ENCODE measurements at regions not wholly inside any gene's neighbourhood (a gene's known extent, or its start where the extent isn't known, plus 50 kb on each side); places are given as distances from the start of the nearest gene placed in this dataset.

DNA sequence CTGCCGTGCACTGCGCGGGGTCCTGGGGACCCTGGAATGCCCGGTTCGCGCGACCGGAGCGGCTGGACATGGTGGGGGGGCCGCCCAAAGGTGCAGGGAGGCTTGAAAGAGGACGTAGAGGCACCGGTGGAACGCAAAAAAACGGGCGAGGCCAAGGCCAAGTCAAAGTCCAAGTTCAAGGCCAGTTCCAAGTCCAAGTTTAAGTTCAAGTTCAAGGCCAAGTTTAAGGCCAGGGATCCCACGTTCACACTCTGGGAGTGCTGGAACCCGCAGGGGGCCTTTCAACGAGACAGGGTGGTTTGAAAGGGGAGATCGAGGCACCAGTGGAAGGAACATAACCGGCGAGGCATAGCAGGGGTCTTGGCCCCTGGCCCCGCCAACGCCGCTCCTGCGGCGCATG, 317.6 kb downstream of the ALG10 start:
- no peaks in the 10 kb centered on the region for H3K4me1 ChIP-seq (ENCODE audit: insufficient read depth)
- H3K36me3 ChIP-seq, result no peaks in the 10 kb centered on the region
- WGBS, 3 donors, result 54 to 64% (median 55%) methylated on average over 26 of the region's 26 CpGs
- H3K27ac ChIP-seq, result no peak overlapping the region
- no peaks in the 10 kb centered on the region for H3K27me3 ChIP-seq
- intact Hi-C loops (cut with DNase I), result no loop called here
- no peaks in the 10 kb centered on the region for H3K9me3 ChIP-seq
- no peak for DNase-seq
- H3K4me3 ChIP-seq, result no peak overlapping the region
- TF ChIP-seq EP300 (IDR thresholded peaks at IDR 0.05) (no peak), CTCF (IDR thresholded peaks at IDR 0.05) (no peak), POLR2A (IDR thresholded peaks at IDR 0.05) (no peak)

- WGBS, 3 donors, result 41 to 53% (median 49%) methylated on average over 49 of the region's 49 CpGs
- Histone ChIP-seq H3K27me3 (no peaks in the 10 kb centered on the region), H3K4me3 (no peak overlapping the region), H3K9me3 (peaks cover 0 to 8% of the 10 kb centered on the region in 2 donors), H3K36me3 (no peaks in the 10 kb centered on the region), H3K27ac (no peak overlapping the region), H3K4me1 (ENCODE audit: insufficient read depth) (no peaks in the 10 kb centered on the region)
- no peak for DNase-seq
- intact Hi-C loops (cut with DNase I), result no loop called here
- TF ChIP-seq POLR2A (IDR thresholded peaks at IDR 0.05) (no peak), CTCF (IDR thresholded peaks at IDR 0.05) (no peak), EP300 (IDR thresholded peaks at IDR 0.05) (no peak)
Measured at GRCh38 chr12:34340534-34341361, 318.5 kb downstream of the ALG10 start.

DNA sequence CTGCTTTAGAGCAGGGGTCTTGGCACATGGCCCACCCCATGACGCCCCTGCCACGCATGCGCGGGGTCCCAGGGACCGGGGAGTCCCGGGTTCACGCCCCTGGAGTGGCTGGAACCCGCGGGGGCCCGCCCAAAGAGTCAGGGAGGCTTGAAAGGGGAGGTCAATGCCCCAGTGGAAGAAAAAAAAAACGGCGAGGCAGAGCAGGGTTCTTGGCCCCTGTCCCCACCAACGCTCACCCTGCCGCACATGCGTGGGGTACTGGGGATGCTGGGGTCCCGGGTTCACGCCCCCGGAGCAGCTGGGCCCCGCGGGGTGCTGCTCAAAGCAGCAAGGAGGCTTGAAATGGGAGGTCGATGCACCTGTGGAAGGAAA, 319.1 kb downstream of the ALG10 start:
- no peak for TF ChIP-seq POLR2A (IDR thresholded peaks at IDR 0.05)
- TF ChIP-seq CTCF (IDR thresholded peaks at IDR 0.05), result no peak
- TF ChIP-seq EP300 (IDR thresholded peaks at IDR 0.05), result no peak
- peaks cover 0 to 8% of the 10 kb centered on the region in 2 donors for H3K9me3 ChIP-seq
- no peaks in the 10 kb centered on the region for H3K36me3 ChIP-seq
- intact Hi-C loops (cut with DNase I), result no loop called here
- DNase-seq, result no peak
- no peaks in the 10 kb centered on the region for H3K4me1 ChIP-seq (ENCODE audit: insufficient read depth)
- 39 to 49% (median 45%) methylated on average over 21 of the region's 21 CpGs for WGBS, 3 donors
- H3K4me3 ChIP-seq, result no peak overlapping the region
- no peak overlapping the region for H3K27ac ChIP-seq
- H3K27me3 ChIP-seq, result no peaks in the 10 kb centered on the region

- DNase-seq, result no peak
- peaks cover 0 to 8% of the 10 kb centered on the region in 2 donors for H3K9me3 ChIP-seq
- no peaks in the 10 kb centered on the region for H3K27me3 ChIP-seq
- no peak overlapping the region for H3K27ac ChIP-seq
- intact Hi-C loops (cut with DNase I), result no loop called here
- TF ChIP-seq EP300 (IDR thresholded peaks at IDR 0.05) (no peak), CTCF (IDR thresholded peaks at IDR 0.05) (no peak), POLR2A (IDR thresholded peaks at IDR 0.05) (no peak)
- 49 to 61% (median 52%) methylated on average over 25 of the region's 25 CpGs for WGBS, 3 donors
- H3K36me3 ChIP-seq, result no peaks in the 10 kb centered on the region
- no peaks in the 10 kb centered on the region for H3K4me1 ChIP-seq (ENCODE audit: insufficient read depth)
- H3K4me3 ChIP-seq, result no peak overlapping the region
Measured at GRCh38 chr12:34342048-34342447, 319.8 kb downstream of the ALG10 start.
